Uterus (tissue), 2 donors: ENCODE measurements at regions not wholly inside any gene's neighbourhood (a gene's known extent, or its start where the extent isn't known, plus 50 kb on each side); places are given as distances from the start of the nearest gene placed in this dataset.

Source experiments
- POLR2A ChIP-seq, 2 donors: fragments of 450-650 bp; IDR thresholded peaks; one replicate each; pipeline ENCODE4 v1.6.1; 2016; ENCODE audit warnings: antibody characterized with exemption in 2 of 2, mild to moderate bottlenecking in 1 of 2, moderate library complexity in 1 of 2
- TF ChIP-seq, protein P1 (sequence below), 4 experiments: fragments of 200-600 bp in 2 of 4; fragments of 450-650 bp in 2 of 4; sonication (generic) in 2 of 4; IDR thresholded peaks; one replicate each; pipeline ENCODE4 v1.5.1; 2016 to 2019; ENCODE audit warnings: antibody characterized with exemption in 4 of 4, mild to moderate bottlenecking in 2 of 4, moderate library complexity in 1 of 4

- TF ChIP-seq, protein P1, sequence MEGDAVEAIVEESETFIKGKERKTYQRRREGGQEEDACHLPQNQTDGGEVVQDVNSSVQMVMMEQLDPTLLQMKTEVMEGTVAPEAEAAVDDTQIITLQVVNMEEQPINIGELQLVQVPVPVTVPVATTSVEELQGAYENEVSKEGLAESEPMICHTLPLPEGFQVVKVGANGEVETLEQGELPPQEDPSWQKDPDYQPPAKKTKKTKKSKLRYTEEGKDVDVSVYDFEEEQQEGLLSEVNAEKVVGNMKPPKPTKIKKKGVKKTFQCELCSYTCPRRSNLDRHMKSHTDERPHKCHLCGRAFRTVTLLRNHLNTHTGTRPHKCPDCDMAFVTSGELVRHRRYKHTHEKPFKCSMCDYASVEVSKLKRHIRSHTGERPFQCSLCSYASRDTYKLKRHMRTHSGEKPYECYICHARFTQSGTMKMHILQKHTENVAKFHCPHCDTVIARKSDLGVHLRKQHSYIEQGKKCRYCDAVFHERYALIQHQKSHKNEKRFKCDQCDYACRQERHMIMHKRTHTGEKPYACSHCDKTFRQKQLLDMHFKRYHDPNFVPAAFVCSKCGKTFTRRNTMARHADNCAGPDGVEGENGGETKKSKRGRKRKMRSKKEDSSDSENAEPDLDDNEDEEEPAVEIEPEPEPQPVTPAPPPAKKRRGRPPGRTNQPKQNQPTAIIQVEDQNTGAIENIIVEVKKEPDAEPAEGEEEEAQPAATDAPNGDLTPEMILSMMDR (IDR thresholded peaks at IDR 0.05): no peak
- no peak for TF ChIP-seq POLR2A (IDR thresholded peaks at IDR 0.05)
These were observed 71.5 kb downstream of the CASP12 start for GRCh38 chr11:104826772-104827171.
